Lower leg skin (tissue), 4 donors: ENCODE measurements at regions not wholly inside any gene's neighbourhood (a gene's known extent, or its start where the extent isn't known, plus 50 kb on each side); places are given as distances from the start of the nearest gene placed in this dataset.
"Not testable (repeated sequence)": the region's sequence is repeated elsewhere in the genome, so short reads cannot be mapped to it uniquely, and the experiment has no call there.

Experiments
- DNase-seq, 2 donors: peaks; one replicate each; pipeline ENCODE4 v3.0.0-alpha.2; 2019; ENCODE audit warnings: low spot score in 2 of 2
- H3K4me3 ChIP-seq: fragments of 200-600 bp; sonication (generic); 2 replicates; pipeline ENCODE4 v1.5.1; 2017; ENCODE audit warnings: mild to moderate bottlenecking, low read depth; ENCODE audit not compliant: poor library complexity, severe bottlenecking
- CTCF ChIP-seq, 3 donors: fragments of 450-650 bp; IDR thresholded peaks; one replicate each; pipeline ENCODE4 v1.5.1; 2016; ENCODE audit warnings: antibody characterized with exemption in 3 of 3, mild to moderate bottlenecking in 3 of 3, moderate library complexity in 2 of 3
- POLR2A ChIP-seq, 2 donors: fragments of 450-650 bp; IDR thresholded peaks; one replicate each; pipeline ENCODE4 v1.6.1; 2016 to 2017; ENCODE audit warnings: antibody characterized with exemption in 2 of 2, mild to moderate bottlenecking in 1 of 2, moderate library complexity in 1 of 2
- WGBS, 2 donors: methylation state at CpG; one replicate each; pipeline ENCODE4 v1.1.5; 2018; 5-methylcytosine and 5-hydroxymethylcytosine counted together
- intact Hi-C: fragments of 100-400 bp; cut with DNase I; formaldehyde crosslinking; loops from one replicate; pipeline ENCODE4 v1.15.0; 2023; ENCODE audit warnings: low total_unique reads

DNA sequence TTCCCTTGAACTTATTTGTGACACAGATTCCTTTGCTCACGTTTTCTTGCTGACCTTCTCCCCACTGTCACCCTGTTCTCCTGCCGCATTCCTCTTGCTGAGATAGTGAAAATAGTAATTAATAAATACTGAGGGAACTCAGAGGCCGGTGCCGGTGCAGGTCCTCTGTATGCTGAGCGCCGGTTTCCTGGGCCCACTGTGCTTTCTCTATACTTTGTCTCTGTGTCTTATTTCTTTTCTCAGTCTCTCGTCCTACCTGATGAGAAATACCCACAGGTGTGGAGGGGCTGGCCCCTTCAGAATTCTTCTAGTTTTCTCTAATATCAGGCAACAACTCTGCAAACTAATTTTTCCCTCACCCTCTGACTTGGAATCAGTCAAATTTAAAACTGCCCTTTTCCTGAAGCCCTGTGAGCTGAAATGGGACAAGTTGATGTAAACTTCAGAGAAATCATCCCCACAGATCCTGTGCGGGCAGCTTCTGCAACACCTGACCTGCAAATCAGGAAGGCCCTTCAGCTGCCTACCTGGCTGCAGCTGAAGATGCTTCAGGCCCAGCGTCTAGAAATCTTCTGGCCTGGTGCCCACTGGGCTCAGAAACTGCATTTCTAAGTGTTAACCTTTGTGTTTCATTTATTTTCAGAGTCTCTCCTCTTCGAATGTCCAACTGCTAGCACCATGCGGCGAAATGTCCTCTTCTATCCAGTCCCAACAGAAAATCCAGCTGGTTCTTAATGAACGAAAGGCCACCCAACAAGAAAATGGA lies 149.7 kb downstream of the TMEM121 start:
- 79 to 82% methylated on average over 13 of the region's 13 CpGs for WGBS, 2 donors
- intact Hi-C loops, H3K4me3 ChIP-seq: not testable (repeated sequence)
- peak in 1 of 2 donors; percentile 72 for DNase-seq

DNA sequence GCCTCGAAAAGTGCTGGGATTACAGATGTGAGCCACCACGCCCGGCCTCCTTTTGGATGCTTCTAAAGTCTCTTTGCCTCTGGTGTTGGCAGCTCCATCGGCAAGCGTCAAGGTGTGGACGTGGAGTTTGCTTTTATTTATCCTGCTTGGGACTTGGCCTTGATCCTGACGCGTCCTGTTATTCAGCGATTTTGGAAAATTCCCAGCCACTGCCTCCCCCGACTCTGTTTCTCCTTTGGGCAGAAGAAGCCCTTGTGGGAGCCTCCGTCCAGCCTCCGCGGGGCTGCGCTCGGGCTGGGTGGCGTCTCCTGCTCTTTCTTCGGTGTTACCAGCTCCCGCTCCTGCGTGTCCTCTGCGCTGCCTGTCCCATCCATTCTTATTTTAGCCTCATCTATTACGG lies 151.7 kb downstream of the TMEM121 start:
- H3K4me3 ChIP-seq, intact Hi-C loops: not testable (repeated sequence)
- WGBS, 2 donors: 63 to 76% methylated on average over 20 to 21 of the region's 21 CpGs
- DNase-seq: peak in 1 of 2 donors; percentile 73

DNA sequence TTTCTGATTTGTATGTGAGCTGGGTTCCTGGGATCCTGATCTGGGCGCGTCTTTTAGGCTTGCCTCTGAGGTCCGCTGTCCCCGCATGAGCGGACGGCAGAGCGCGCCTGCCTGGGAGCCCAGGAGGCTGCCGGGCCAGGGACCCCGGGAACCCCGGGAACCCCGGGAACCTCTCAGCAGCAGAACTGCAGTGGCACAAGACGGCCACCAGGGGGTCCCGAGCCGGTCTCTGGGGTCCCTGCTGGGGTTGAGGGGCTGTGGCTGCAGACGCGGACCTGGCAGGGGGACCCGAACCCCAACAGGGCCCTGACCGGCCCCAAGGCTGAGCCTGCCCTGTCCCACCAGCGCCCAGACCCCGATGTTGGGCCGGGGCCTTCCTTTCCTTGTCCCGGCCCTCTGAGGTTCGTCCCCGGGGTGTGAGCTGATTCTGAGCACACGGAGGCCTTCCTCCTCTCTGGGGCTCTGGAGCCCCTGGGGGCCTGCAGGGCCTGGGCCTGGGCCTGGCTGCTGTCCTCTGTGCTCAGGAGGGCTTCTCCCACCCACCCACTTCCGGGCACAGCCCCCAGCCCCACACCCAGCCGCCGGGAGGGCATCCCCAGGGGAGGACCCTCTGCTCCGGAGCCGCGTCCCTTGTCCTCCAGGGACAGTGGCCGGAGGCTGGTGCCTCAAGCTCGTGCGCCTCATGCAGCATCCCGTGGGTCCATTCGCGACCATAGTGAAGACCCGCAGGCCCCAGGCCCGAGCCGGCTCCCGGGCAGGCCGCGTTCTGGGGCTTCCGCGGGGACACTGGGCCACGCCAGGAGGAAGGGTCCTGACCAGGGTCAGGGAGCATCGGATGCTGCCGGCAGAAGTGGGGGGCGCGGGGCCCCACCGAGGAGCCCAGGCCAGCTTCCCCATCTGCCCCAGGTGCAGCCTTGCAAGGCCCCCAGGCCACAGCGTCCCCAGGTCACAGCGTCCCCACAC lies 152.9 kb downstream of the TMEM121 start:
- 100% methylated on average over 3 of the region's 54 CpGs; no CpG with 5 or more reads in 1 of the 2 donors for WGBS, 2 donors
- peak in 1 of 2 donors; percentile 5 for DNase-seq
- H3K4me3 ChIP-seq, intact Hi-C loops: not testable (repeated sequence)

GRCh38 chr14:105679959-105680735 lies 153.8 kb downstream of the TMEM121 start:
- no CpG with 5 or more reads among the region's 51 CpGs for WGBS, 2 donors
- intact Hi-C loops, H3K4me3 ChIP-seq: not testable (repeated sequence)
- peak in 1 of 2 donors; percentile 80 for DNase-seq

GRCh38 chr14:105680736-105681098 lies 154.3 kb downstream of the TMEM121 start:
- WGBS, 2 donors: no CpG with 5 or more reads among the region's 14 CpGs
- intact Hi-C loops, H3K4me3 ChIP-seq: not testable (repeated sequence)
- peak in 1 of 2 donors; percentile 4 for DNase-seq

GRCh38 chr14:105681606-105682185 lies 155.3 kb downstream of the TMEM121 start:
- DNase-seq: peak in 1 of 2 donors; percentile 53
- 58 to 70% methylated on average over 12 to 17 of the region's 26 CpGs for WGBS, 2 donors
- H3K4me3 ChIP-seq, intact Hi-C loops: not testable (repeated sequence)

DNA sequence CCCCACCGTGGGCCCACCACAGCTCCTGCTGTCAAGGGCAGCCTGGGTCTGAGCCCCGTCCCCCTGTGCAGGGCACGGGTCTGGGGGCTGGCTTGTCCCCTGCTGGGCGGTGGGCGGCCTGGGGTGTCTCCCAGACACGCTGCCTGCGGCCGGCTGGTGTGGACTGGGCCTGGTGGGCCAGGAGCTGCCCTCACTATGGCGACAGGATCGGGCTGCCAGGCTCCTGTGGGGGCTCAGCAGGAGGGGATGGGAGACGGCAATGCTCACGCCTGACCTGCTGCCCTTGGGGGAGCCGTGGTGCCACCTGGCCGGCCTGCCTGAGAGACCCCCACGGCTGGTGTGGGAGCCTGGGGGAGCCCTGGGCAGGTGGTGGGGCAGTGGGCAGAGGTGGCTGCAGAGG lies 156.1 kb downstream of the TMEM121 start:
- H3K4me3 ChIP-seq, intact Hi-C loops: not testable (repeated sequence)
- peak in 1 of 2 donors; percentile 13 for DNase-seq
- no CpG with 5 or more reads among the region's 15 CpGs for WGBS, 2 donors

- H3K4me3 ChIP-seq: no peak overlapping the region
- DNase-seq: peak in 1 of 2 donors; percentile 40
- 86 to 87% methylated on average over 5 of the region's 5 CpGs for WGBS, 2 donors
- intact Hi-C loops: no loop called here
- TF ChIP-seq POLR2A (IDR thresholded peaks at IDR 0.05): no peak
- no peak for TF ChIP-seq CTCF (IDR thresholded peaks at IDR 0.05)
Observed at GRCh38 chr14:105682956-105683570, 156.7 kb downstream of the TMEM121 start.

- peak in 1 of 2 donors; percentile 20 for DNase-seq
- intact Hi-C loops: not testable (repeated sequence)
Observed at GRCh38 chr14:105684056-105684455, 157.7 kb downstream of the TMEM121 start.

DNA sequence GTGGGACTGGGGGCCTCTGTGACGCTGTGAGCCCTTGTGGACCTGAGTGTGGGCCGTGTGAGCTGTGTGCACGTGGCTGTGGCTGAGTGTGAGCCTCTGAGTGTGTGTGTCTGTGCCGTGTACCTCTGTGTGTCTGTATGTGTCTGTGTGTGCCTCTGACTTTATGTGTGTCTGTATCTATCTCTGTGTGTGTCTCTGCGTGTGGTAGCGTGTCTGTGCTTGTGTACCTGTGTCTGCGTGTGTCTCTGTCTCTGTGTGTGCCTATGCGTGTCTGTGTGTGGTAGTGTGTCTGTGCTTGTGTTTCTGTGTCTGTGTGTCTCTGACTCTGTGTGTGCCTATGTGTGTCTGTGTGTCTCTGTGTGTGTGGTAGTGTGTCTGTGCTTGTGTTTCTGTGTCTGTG lies 158.2 kb downstream of the TMEM121 start:
- H3K4me3 ChIP-seq, intact Hi-C loops: not testable (repeated sequence)
- peak in 1 of 2 donors; percentile 25 for DNase-seq
- WGBS, 2 donors: 87 to 93% methylated on average over 4 to 5 of the region's 8 CpGs

More at GRCh38 chr14:105684056-105684455, 157.7 kb downstream of the TMEM121 start:
- 25 to 42% methylated on average over 2 to 11 of the region's 14 CpGs for WGBS, 2 donors
- H3K4me3 ChIP-seq: not testable (repeated sequence)
